GM21526 (cell line): ENCODE measurements at regions not wholly inside any gene's neighbourhood (a gene's known extent, or its start where the extent isn't known, plus 50 kb on each side); places are given as distances from the start of the nearest gene placed in this dataset.
"Not testable (repeated sequence)": the region's sequence is repeated elsewhere in the genome, so short reads cannot be mapped to it uniquely, and the experiment has no call there.

ENCODE experiments used
- ATAC-seq: cut with Tn5 transposase; IDR thresholded peaks from one replicate; pipeline ENCODE4 v1.9.1; 2021; ENCODE audit warnings: moderate library complexity; ENCODE audit not compliant: unreplicated experiment, low FRiP score

DNA sequence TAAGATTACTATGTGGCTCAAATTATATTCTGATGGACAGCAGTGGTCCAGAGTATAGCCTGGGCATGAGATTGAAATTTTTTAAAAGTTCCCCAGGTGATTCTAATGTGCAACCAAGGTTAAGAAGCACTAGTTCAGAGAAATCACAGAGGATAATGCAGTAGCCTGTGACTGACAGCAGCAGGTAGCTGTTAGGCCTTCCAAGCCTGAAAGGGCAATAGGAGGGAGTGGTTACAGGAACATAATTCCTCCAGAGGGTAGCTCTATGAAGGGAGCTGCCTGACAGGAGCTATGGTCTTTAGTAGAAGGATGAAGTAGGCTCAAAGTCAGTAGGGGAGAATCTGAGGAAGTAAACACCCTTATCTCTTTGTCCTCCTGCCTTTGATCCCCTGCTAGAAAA is 342.9 kb upstream of the PPP2R3A start:
- no peak for ATAC-seq

- ATAC-seq, result no peak
Observed at GRCh38 chr3:135623558-135623957, 342.0 kb upstream of the PPP2R3A start.

- ATAC-seq, result no peak
Observed at GRCh38 chr3:135627057-135627456, 338.5 kb upstream of the PPP2R3A start.

- ATAC-seq, result no peak
Observed at GRCh38 chr3:135629701-135630408, 335.7 kb upstream of the PPP2R3A start.

GRCh38 chr3:135632556-135633065 is 332.9 kb upstream of the PPP2R3A start:
- ATAC-seq, result no peak

DNA sequence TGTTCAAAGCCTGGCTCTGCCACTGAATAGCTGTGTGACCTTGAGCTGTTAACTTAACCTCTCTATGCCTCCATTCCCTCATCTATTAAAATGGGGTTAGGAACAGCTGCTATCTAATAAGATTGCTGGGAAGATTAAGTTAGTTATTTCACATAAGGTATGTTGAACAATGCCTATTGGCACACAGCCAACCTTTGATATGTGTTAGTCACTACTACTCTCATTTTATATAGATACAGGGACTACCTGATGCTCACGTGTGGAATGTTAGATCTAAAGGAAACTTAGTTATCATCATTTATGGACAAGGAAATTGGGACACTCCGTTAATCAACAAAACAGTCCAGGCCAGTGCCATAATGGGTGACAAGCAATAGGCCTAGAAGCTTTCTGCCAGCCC is 332.4 kb upstream of the PPP2R3A start:
- no peak for ATAC-seq

GRCh38 chr3:135636596-135636995 is 328.9 kb upstream of the PPP2R3A start:
- no peak for ATAC-seq

DNA sequence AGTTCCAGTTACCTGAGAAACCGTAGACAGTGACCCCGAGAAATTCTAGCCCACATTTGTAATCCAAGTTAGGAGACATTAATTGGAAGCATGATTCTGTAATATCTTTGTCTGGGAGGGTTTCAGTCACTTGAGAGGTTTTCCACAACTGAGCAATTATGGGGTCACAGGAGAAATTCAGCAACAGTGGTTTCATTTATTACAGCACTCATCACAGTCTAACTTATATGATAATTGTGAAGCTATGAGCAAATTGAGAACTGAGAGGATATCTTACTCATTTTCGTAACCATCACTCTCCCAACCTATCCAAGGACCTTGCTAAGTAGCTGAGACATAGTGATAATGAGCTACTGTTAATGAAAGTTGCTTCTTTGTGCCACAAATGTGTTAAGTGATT is 328.5 kb upstream of the PPP2R3A start:
- no peak for ATAC-seq

- ATAC-seq, result no peak
Observed at GRCh38 chr3:135641761-135642160, 323.8 kb upstream of the PPP2R3A start.

DNA sequence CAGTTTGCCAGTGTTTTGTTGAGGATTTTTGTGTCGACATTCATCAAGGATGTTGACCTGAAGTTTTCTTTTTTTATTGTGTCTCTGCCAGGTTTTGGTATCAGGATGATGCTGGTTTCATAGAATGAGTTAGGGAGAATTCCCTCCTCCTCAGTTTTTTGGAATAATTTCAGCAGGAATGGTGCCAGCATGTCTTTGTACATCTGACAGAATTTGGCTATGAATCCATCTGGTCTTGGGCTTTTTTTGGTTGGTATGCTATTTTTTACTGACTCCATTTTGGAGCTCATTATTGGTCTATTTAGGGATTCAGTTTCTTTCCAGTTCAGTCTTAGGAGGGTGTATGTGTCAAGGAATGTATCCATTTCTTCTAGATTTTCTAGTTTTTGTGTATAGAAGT is 320.0 kb upstream of the PPP2R3A start:
- no peak for ATAC-seq

DNA sequence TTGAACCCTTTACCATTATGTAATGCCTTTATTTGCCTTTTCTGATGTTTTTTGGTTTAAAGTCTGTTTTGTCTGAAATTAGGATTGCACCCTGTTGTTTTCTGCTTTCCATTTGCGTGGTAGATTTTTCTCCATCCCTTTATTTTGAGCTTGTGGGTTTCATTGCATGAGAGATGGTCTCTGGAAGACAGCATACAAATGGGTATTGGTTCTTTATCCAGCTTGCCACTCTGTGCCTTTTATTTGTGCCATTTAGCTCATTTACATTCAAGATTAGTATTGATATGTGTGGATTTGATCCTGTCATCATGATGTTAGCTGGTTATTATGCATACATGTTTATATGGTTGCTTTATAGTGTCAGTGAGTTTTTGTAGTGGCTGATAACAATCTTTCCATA is 318.7 kb upstream of the PPP2R3A start:
- no peak for ATAC-seq

GRCh38 chr3:135649361-135649760 is 316.2 kb upstream of the PPP2R3A start:
- ATAC-seq, result no peak

GRCh38 chr3:135650309-135650708 is 315.2 kb upstream of the PPP2R3A start:
- ATAC-seq, result no peak

GRCh38 chr3:135652388-135652787 is 313.1 kb upstream of the PPP2R3A start:
- ATAC-seq, result no peak

DNA sequence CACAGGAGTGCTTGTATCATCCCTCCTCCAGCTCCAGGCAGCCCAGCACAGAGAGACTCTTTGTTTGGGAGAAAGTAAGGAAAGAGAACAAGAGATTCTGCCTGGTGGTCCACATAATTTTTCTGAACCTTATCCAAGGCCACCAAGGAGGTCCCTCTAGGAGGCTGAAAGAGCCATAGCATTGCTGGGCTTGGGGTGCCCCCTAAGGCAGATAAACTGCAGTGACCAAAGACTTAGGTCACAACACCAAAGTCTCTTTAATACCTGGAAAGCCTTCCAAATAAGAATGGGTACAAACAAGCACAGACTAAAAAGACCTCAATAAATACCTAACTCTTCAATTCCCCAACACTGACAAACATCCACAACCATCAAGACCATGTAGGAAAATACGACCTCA is 310.2 kb upstream of the PPP2R3A start:
- no peak for ATAC-seq

GRCh38 chr3:135658451-135658850 is 307.1 kb upstream of the PPP2R3A start:
- ATAC-seq, result not testable (repeated sequence)

- ATAC-seq, result no peak
Observed at GRCh38 chr3:135667061-135667460, 298.5 kb upstream of the PPP2R3A start.

- no peak for ATAC-seq
Observed at GRCh38 chr3:135674508-135674907, 291.0 kb upstream of the PPP2R3A start.

GRCh38 chr3:135678386-135678785 is 287.1 kb upstream of the PPP2R3A start:
- no peak for ATAC-seq

DNA sequence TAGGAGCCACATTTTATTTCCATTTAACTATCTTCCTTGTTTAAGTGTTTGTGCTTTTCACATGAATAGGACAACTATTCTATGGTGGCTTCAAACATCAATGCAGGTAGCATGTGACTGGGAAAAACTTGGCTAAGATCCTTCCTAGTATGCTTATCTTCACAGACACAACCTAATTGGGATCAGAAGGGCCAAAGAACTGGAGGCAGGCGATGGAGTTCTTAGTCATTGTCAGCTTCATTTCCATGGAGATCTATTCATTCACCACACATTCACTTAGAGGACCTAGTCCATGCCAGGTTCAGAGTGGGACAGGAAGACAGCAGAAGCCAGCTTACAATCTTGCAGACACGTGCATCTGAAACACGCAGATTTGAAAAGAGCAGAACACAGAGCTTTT is 277.5 kb upstream of the PPP2R3A start:
- no peak for ATAC-seq

DNA sequence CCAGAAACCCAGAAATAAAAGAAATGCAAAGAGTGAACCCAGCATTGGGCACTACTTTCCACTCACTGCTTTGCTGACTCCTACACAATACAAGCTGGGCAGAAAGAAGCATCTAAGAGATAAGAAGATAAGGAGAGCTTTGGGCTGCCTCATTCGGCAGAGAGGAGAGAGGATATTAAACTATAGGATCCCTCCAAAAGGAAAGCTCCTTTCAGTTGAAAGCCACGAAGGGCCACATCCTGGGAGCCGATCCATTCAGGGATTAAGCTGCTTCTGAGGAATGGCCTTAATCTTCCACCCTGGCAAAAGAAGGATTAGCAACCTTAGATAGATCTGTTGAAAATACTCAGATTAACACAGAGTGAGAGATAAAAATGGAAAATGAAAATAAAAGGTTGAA is 274.9 kb upstream of the PPP2R3A start:
- no peak for ATAC-seq

DNA sequence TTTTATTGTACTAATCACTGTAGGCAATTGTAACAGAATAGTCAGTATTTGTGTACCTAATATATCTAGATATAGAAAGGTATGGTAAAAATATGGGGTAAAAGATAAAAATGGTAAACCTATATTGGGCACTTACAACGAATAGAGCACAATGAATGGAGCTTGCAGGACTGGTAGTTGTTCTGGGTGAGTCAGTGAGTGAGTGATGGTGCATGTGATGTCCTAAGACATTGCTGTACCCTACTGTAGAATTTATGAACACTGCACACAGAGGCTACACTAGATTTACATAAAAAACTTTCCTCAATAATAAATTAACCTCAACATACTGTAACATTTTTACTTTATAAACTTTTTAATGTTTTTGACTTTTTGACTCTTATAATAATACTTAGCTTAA is 274.3 kb upstream of the PPP2R3A start:
- no peak for ATAC-seq

- ATAC-seq, result no peak
Observed at GRCh38 chr3:135694142-135694541, 271.4 kb upstream of the PPP2R3A start.
